ENCODE measurements at regions not wholly inside any gene's neighbourhood (a gene's known extent, or its start where the extent isn't known, plus 50 kb on each side); places are given as distances from the start of the nearest gene placed in this dataset.

GRCh38 chr2:57567245-57567644 lies 479.4 kb upstream of the VRK2 start:
- no peaks in the 10 kb centered on the region for H3K79me2 ChIP-seq (ENCODE audit: low read length)
- H3K9ac ChIP-seq (ENCODE audit: low read length): no peak overlapping the region
- H2AFZ ChIP-seq (ENCODE audit: low read length): no peak overlapping the region
- no peaks in the 10 kb centered on the region for H3F3A ChIP-seq (ENCODE audit: insufficient read depth, low read length)
- DNase-seq: no peak
- no peaks in the 10 kb centered on the region for H3K27me3 ChIP-seq (replicated peaks; ENCODE audit: insufficient read depth, low read length)
- no peaks in the 10 kb centered on the region for H4K20me1 ChIP-seq (ENCODE audit: insufficient read depth, low read length)
- no peaks in the 10 kb centered on the region for H3K4me1 ChIP-seq (ENCODE audit: low read length)
- no peaks in the 10 kb centered on the region for H3K9me3 ChIP-seq (replicated peaks; ENCODE audit: insufficient read depth, low read length)
- H3K27ac ChIP-seq (ENCODE audit: low read length): no peak overlapping the region
- no peak overlapping the region for H3K4me3 ChIP-seq (ENCODE audit: low read length)
- H3K4me2 ChIP-seq (ENCODE audit: low read depth, low read length): no peak overlapping the region
- no peaks in the 10 kb centered on the region for H3K9me2 ChIP-seq (replicated peaks; ENCODE audit: insufficient read depth, low read length)
- no peaks in the 10 kb centered on the region for H3K36me3 ChIP-seq (replicated peaks; ENCODE audit: insufficient read depth, low read length)
- no peak for TF ChIP-seq CTCF (IDR thresholded peaks at IDR 0.05; ENCODE audit: low read length)
- TF ChIP-seq EZH2phosphoT487 (IDR thresholded peaks at IDR 0.05; ENCODE audit: low read length): no peak
- TF ChIP-seq EZH2 (optimal IDR thresholded peaks at IDR 0.05; ENCODE audit: low read depth, low read length): no peak

- no peaks in the 10 kb centered on the region for H4K20me1 ChIP-seq (ENCODE audit: insufficient read depth, low read length)
- no peaks in the 10 kb centered on the region for H3F3A ChIP-seq (ENCODE audit: insufficient read depth, low read length)
- no peak overlapping the region for H3K27ac ChIP-seq (ENCODE audit: low read length)
- no peaks in the 10 kb centered on the region for H3K36me3 ChIP-seq (replicated peaks; ENCODE audit: insufficient read depth, low read length)
- no peaks in the 10 kb centered on the region for H3K79me2 ChIP-seq (ENCODE audit: low read length)
- no peak overlapping the region for H3K4me2 ChIP-seq (ENCODE audit: low read depth, low read length)
- H3K4me1 ChIP-seq (ENCODE audit: low read length): no peaks in the 10 kb centered on the region
- TF ChIP-seq EZH2phosphoT487 (IDR thresholded peaks at IDR 0.05; ENCODE audit: low read length): no peak
- no peak for TF ChIP-seq CTCF (IDR thresholded peaks at IDR 0.05; ENCODE audit: low read length)
- no peak for TF ChIP-seq EZH2 (optimal IDR thresholded peaks at IDR 0.05; ENCODE audit: low read depth, low read length)
- no peaks in the 10 kb centered on the region for H3K9me2 ChIP-seq (replicated peaks; ENCODE audit: insufficient read depth, low read length)
- no peak overlapping the region for H3K9ac ChIP-seq (ENCODE audit: low read length)
- DNase-seq: no peak
- H3K4me3 ChIP-seq (ENCODE audit: low read length): no peak overlapping the region
- H3K27me3 ChIP-seq (replicated peaks; ENCODE audit: insufficient read depth, low read length): no peaks in the 10 kb centered on the region
- H3K9me3 ChIP-seq (replicated peaks; ENCODE audit: insufficient read depth, low read length): no peaks in the 10 kb centered on the region
- no peak overlapping the region for H2AFZ ChIP-seq (ENCODE audit: low read length)
These were observed 477.2 kb upstream of the VRK2 start for GRCh38 chr2:57569396-57569795.

GRCh38 chr2:57570961-57571360 lies 475.6 kb upstream of the VRK2 start:
- DNase-seq: no peak
- Histone ChIP-seq H2AFZ (ENCODE audit: low read length) (no peak overlapping the region), H3K9me3 (replicated peaks; ENCODE audit: insufficient read depth, low read length) (no peaks in the 10 kb centered on the region), H3K4me2 (ENCODE audit: low read depth, low read length) (no peak overlapping the region), H3K27me3 (replicated peaks; ENCODE audit: insufficient read depth, low read length) (no peaks in the 10 kb centered on the region), H4K20me1 (ENCODE audit: insufficient read depth, low read length) (no peaks in the 10 kb centered on the region), H3K36me3 (replicated peaks; ENCODE audit: insufficient read depth, low read length) (no peaks in the 10 kb centered on the region), H3K27ac (ENCODE audit: low read length) (no peak overlapping the region), H3K9me2 (replicated peaks; ENCODE audit: insufficient read depth, low read length) (no peaks in the 10 kb centered on the region), H3F3A (ENCODE audit: insufficient read depth, low read length) (no peaks in the 10 kb centered on the region), H3K4me3 (ENCODE audit: low read length) (no peak overlapping the region), H3K4me1 (ENCODE audit: low read length) (peaks cover 8% of the 10 kb centered on the region), H3K79me2 (ENCODE audit: low read length) (no peaks in the 10 kb centered on the region), H3K9ac (ENCODE audit: low read length) (no peak overlapping the region)
- TF ChIP-seq CTCF (IDR thresholded peaks at IDR 0.05; ENCODE audit: low read length): no peak
- TF ChIP-seq EZH2 (optimal IDR thresholded peaks at IDR 0.05; ENCODE audit: low read depth, low read length): no peak
- no peak for TF ChIP-seq EZH2phosphoT487 (IDR thresholded peaks at IDR 0.05; ENCODE audit: low read length)
